ENCODE measurements at regions not wholly inside any gene's neighbourhood (a gene's known extent, or its start where the extent isn't known, plus 50 kb on each side); places are given as distances from the start of the nearest gene placed in this dataset.

DNA sequence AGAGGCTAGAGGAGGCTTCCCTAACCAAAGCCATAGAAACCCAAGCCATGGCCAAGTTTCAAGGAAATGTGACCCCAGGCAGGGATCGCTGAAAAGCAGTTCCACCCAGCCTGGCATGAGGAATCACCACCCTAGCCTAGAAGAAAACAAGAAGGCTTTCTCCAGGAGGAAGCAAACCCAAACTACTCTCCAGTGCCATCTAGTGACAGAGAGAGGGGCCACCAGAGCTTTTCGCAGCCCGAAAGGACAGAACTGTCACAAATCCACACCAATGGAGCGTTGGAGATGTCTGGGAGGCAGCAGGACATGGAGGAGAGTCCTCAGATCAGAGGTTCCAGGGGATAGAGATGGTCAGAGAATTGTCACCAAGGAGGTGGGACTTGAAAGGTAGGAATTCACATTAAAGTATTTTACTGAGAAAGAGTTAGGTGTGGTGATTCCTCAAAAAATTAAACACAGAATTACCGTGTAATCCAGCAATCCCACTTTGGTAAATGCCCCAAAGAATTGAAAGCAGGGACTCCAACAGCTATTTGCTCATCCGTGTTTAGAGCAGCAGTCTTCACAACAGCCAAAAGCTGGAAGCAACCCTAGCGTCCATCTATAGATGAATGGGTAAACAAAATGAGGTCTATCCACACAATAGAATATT is 67.3 kb upstream of the NUP50 start:
- Histone ChIP-seq H3K9me3 (no peaks in the 10 kb centered on the region), H3K4me3 (no peak overlapping the region), H3K27ac (no peak overlapping the region), H3K4me1 (no peaks in the 10 kb centered on the region), H3K36me3 (no peaks in the 10 kb centered on the region), H3K27me3 (peaks cover 8% of the 10 kb centered on the region)
- DNase-seq (ENCODE audit: low spot score in 2 of 2) = peak in 1 of 2 donors; percentile 66
- TF ChIP-seq, protein P1, sequence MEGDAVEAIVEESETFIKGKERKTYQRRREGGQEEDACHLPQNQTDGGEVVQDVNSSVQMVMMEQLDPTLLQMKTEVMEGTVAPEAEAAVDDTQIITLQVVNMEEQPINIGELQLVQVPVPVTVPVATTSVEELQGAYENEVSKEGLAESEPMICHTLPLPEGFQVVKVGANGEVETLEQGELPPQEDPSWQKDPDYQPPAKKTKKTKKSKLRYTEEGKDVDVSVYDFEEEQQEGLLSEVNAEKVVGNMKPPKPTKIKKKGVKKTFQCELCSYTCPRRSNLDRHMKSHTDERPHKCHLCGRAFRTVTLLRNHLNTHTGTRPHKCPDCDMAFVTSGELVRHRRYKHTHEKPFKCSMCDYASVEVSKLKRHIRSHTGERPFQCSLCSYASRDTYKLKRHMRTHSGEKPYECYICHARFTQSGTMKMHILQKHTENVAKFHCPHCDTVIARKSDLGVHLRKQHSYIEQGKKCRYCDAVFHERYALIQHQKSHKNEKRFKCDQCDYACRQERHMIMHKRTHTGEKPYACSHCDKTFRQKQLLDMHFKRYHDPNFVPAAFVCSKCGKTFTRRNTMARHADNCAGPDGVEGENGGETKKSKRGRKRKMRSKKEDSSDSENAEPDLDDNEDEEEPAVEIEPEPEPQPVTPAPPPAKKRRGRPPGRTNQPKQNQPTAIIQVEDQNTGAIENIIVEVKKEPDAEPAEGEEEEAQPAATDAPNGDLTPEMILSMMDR (IDR thresholded peaks at IDR 0.05) = peak in 2 of 3 experiments; percentile 58 to 61
- intact Hi-C loops (cut with DNase I) = no loop called here

DNA sequence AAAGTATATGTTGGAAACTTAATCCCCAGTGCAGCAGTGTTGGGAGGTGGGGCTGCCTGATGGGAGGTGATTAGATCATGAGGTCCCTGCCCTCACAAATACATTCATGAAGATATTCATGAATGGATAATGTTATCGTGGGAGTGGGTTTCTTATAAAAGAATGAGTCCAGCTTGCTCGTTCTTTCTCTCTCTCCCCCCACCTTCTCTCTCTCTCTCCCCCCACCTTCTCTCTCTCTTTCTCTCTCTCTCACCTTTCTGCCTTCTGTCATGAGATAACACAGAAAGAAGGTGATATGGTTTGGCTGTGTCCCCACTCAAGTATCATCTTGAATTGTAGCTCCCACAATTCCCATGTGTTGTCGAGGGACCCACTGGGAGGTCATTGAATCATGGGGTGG is 66.7 kb upstream of the NUP50 start:
- H3K27me3 ChIP-seq = peaks cover 8% of the 10 kb centered on the region
- TF ChIP-seq, protein P1 (IDR thresholded peaks at IDR 0.05) = no peak
- intact Hi-C loops (cut with DNase I) = no loop called here
- no peak for DNase-seq (ENCODE audit: low spot score in 2 of 2)
- H3K4me3 ChIP-seq = no peak overlapping the region
- no peaks in the 10 kb centered on the region for H3K36me3 ChIP-seq
- H3K9me3 ChIP-seq = no peaks in the 10 kb centered on the region
- no peak overlapping the region for H3K27ac ChIP-seq
- H3K4me1 ChIP-seq = no peaks in the 10 kb centered on the region

DNA sequence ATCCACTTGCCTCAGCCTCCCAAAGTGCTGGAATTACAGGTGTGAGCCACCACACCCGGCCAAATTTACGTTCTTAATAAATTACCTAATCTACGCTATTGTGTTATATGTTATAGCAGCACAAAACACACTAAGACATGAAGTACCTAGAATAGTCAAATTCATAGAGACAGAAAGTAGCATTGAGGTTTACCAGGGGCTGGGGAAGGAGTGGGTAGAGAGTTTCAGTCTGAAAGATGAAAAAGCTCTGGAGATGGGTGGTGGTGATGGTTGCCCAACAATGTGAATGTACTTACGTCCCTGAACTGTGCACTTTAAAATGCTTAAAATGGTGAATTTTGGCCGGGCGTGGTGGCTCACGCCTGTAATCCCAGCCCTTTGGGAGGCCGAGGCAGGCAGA is 65.7 kb upstream of the NUP50 start:
- no peak overlapping the region for H3K4me3 ChIP-seq
- H3K36me3 ChIP-seq = no peaks in the 10 kb centered on the region
- no peaks in the 10 kb centered on the region for H3K9me3 ChIP-seq
- intact Hi-C loops (cut with DNase I) = no loop called here
- no peaks in the 10 kb centered on the region for H3K4me1 ChIP-seq
- no peak for DNase-seq (ENCODE audit: low spot score in 2 of 2)
- TF ChIP-seq, protein P1 (IDR thresholded peaks at IDR 0.05) = no peak
- peaks cover 8% of the 10 kb centered on the region for H3K27me3 ChIP-seq
- H3K27ac ChIP-seq = no peak overlapping the region

DNA sequence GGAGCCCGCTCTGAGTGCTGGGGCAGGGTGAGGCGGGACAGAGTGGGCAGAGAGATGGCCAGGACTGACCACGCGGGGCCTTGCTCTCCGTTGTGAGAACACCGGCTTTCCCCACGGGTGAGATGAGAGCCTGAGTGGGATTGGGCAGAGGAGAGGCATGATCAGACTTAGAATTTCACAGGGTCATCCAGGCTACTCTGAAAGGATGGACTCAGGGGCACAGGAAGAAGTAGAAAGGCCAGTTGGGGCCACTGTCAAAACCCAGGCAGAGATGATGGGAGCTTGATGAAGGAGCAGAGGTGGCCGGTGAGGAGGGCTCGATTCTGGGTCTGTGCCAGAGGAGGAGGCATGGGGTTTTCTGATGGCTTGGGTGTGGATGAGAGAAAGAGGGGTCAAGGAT is 63.8 kb upstream of the NUP50 start:
- DNase-seq (ENCODE audit: low spot score in 2 of 2) = no peak
- Histone ChIP-seq H3K9me3 (no peaks in the 10 kb centered on the region), H3K27me3 (peaks cover 7% of the 10 kb centered on the region), H3K36me3 (no peaks in the 10 kb centered on the region), H3K27ac (no peak overlapping the region), H3K4me1 (no peaks in the 10 kb centered on the region), H3K4me3 (no peak overlapping the region)
- TF ChIP-seq, protein P1 (IDR thresholded peaks at IDR 0.05) = no peak
- intact Hi-C loops (cut with DNase I) = no loop called here

DNA sequence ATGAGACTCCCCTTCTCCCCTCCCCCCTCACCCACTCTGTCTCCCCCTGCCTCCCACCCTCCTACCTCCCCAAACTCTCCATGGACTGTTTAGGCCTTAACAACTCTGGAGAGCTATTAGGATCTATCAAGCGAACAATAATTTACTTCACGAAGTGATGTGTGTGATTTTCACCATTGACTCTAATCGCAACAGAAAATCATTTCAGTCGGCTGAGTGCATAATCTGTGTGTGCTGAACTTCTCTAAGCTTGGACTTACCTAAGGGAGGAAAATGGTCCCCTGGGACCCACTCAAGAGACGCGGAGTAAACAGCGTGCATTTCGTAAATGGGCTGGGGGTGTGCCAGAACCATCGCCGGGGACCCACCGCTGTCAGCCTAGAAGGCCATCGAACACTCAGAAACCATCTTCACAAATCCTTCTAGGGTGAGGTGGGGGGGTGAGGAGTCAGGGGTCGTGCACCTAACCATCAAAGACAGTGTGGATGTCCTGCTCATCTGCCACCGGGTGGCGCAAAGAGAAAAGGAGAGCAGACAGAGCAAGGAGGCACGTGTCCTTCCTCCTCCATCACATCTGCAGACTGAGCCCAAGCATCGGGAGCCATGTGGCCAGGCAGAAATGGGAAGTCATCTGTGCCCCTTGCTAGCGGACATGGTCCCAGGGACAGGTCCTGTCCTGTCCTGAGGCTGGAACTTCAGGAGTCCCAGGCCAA is 62.1 kb upstream of the NUP50 start:
- DNase-seq (ENCODE audit: low spot score in 2 of 2) = peak in 1 of 2 donors; percentile 70
- TF ChIP-seq, protein P1 (IDR thresholded peaks at IDR 0.05) = peak in 1 of 3 experiments; percentile 4
- no peak overlapping the region for H3K4me3 ChIP-seq
- H3K27me3 ChIP-seq = no peaks in the 10 kb centered on the region
- H3K36me3 ChIP-seq = no peaks in the 10 kb centered on the region
- no peak overlapping the region for H3K27ac ChIP-seq
- H3K4me1 ChIP-seq = no peaks in the 10 kb centered on the region
- H3K9me3 ChIP-seq = no peaks in the 10 kb centered on the region
- intact Hi-C loops (cut with DNase I) = no loop called here
